Heart left ventricle (tissue), 16 donors: ENCODE measurements at regions not wholly inside any gene's neighbourhood (a gene's known extent, or its start where the extent isn't known, plus 50 kb on each side); places are given as distances from the start of the nearest gene placed in this dataset.

Source experiments
- ATAC-seq, 4 donors: fragments of 200-7000 bp; cut with Tn5 transposase; one replicate each; pipeline ENCODE4 v1.9.1; 2020 to 2022; ENCODE audit warnings: moderate library complexity in 4 of 4, mild to moderate bottlenecking in 3 of 4, moderate number of reproducible peaks in 1 of 4
- DNase-seq, 5 donors: peaks; one replicate each; pipeline ENCODE4 v3.0.0-alpha.2; 2020
- H3K27ac ChIP-seq, 12 donors: fragments of 200-600 bp; sonication (generic) in 4 of 12; one replicate each; pipeline versions ENCODE4 v1.5.0 to v1.8.0; 2016 to 2022; ENCODE audit warnings: mild to moderate bottlenecking in 2 of 12
- H3K27me3 ChIP-seq, 9 donors: fragments of 200-600 bp; sonication (generic) in 2 of 9; one replicate each; pipeline versions ENCODE4 v1.5.1 to v1.8.0; 2016 to 2022; ENCODE audit warnings: mild to moderate bottlenecking in 3 of 9
- H3K36me3 ChIP-seq, 9 donors: fragments of 200-600 bp; sonication (generic) in 2 of 9; one replicate each; pipeline versions ENCODE4 v1.5.0 to v1.8.0; 2018 to 2022; ENCODE audit warnings: mild to moderate bottlenecking in 2 of 9
- H3K4me1 ChIP-seq, 12 donors: fragments of 200-600 bp; sonication (generic) in 4 of 12; one replicate each; pipeline versions ENCODE4 v1.5.0 to v1.8.0; 2016 to 2022; ENCODE audit warnings: mild to moderate bottlenecking in 3 of 12
- H3K4me3 ChIP-seq, 12 donors: fragments of 200-600 bp; sonication (generic) in 4 of 12; one replicate each; pipeline versions ENCODE4 v1.5.0 to v1.8.0; 2017 to 2022; ENCODE audit warnings: mild to moderate bottlenecking in 9 of 12, moderate library complexity in 4 of 12
- H3K9me3 ChIP-seq, 12 donors: fragments of 200-600 bp; sonication (generic) in 4 of 12; one replicate each; pipeline versions ENCODE4 v1.5.0 to v1.8.0; 2016 to 2022; ENCODE audit warnings: mild to moderate bottlenecking in 1 of 12
- POLR2A ChIP-seq, 2 donors: fragments of 450-650 bp; IDR thresholded peaks; one replicate each; pipeline ENCODE4 v1.6.1; 2017; ENCODE audit warnings: antibody characterized with exemption in 2 of 2, mild to moderate bottlenecking in 2 of 2, moderate library complexity in 2 of 2
- WGBS, 4 donors: extraction: QIAGEN DNeasy Blood & Tissue Kit in 2 of 4; methylation state at CpG; one replicate each; pipeline versions ENCODE4 v1.1.5 to v1.1.7; 2013 to 2018; 5-methylcytosine and 5-hydroxymethylcytosine counted together
- intact Hi-C, 10 donors: fragments of 100-400 bp; cut with DNase I; formaldehyde crosslinking; loops; one replicate each; pipeline versions ENCODE4 v1.11.1 to v1.14.2; 2022
- TF ChIP-seq, protein P1 (sequence below), 12 donors: fragments of 200-600 bp; sonication (generic) in 4 of 12; IDR thresholded peaks; one replicate each; pipeline versions ENCODE4 v1.5.0 to v1.8.0; 2018 to 2022; ENCODE audit warnings: antibody characterized with exemption in 12 of 12, mild to moderate bottlenecking in 5 of 12
- donor health status: ischemic (EF 13 %, LVEDD 7.1; RV severe dilation, severe dysfunction).
- donor health status: healthy with polysubstance abuse.
- donor health status: DM: no; HTN: yes; CAD: no.
- donor health status: DM: no; HTN: no; CAD: no.
- donor health status: ischemic (EF 25% LVEDD 6.9; RV normal size, moderate dysfunction).
- donor health status: ischemic (EF 25% LVEDD 5.7; RV mildly dilated, moderate dysfunction).
- donor health status: healthy.
- donor health status: DM: yes; HTN: yes; CAD: no.
- donor health status: ischemic (EF 35%, LVEDD 5.7; RV mildly dilated, moderate dysfunction).
- donor health status: nonischemic (EF 11% LVEDD 7.7; RV severe dilation, severe dysfunction).
- donor health status: DM: yes; HTN: yes; CAD: no.
- donor health status: PGD.
- donor health status: ischemic (EF 29% LVEDD 5.4; RV normal size, mild dysfunction).
- donor health status: nonischemic (EF 23%, LVEDD 6.1; RV moderate dilation, normal function).

DNA sequence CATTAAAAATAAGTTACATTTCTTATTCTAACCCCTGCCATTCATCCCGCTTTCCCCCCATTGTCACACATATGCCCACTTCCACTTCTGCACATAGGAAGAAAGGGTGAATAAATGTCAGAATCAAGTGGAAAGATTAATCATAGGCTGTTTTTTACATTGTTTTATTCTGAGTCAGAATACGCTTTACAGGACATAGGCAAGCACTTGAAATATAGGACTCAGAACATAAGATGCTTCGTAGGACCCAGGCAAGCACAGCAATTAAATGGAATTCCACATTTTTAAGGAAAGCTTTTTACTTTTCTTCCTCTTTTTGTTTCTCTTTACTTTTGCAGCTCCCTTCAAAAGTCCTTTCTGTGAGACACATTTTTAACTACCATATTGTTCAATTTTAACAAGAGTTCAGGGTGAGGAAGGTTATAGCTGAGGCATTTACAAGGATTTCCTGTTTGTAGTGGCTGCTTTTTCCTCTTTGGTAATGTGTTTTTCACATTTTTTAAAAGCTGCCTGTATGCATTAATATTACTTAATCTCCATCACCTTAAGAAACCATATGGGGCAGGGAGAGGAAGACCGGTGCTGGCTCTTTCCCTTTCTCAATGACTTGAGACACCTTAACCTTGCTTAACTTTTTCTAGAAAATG lies 130.0 kb downstream of the TES start:
- H3K4me1 ChIP-seq: peaks cover 0 to 31% (median 16%) of the 10 kb centered on the region in 12 donors
- H3K9me3 ChIP-seq: peaks cover 0 to 11% (median 0%) of the 10 kb centered on the region in 12 donors
- peak overlapping the region in 11 of 12 donors; percentile 16 to 64 (median 47) for H3K27ac ChIP-seq
- H3K36me3 ChIP-seq: no peaks in the 10 kb centered on the region
- intact Hi-C loops: loop anchor here in 2 of 10 donors (5.0 kb wide), 2 partner anchors 73 to 78 kb away; no protein-coding TSS in a partner anchor
- WGBS, 4 donors: 59 to 78% (median 71%) methylated on average over 4 of the region's 4 CpGs
- no peak overlapping the region for H3K4me3 ChIP-seq
- no peaks in the 10 kb centered on the region for H3K27me3 ChIP-seq
- ATAC-seq (peak in 1 of 4 donors; percentile 36), DNase-seq (no peak)
- TF ChIP-seq, protein P1, sequence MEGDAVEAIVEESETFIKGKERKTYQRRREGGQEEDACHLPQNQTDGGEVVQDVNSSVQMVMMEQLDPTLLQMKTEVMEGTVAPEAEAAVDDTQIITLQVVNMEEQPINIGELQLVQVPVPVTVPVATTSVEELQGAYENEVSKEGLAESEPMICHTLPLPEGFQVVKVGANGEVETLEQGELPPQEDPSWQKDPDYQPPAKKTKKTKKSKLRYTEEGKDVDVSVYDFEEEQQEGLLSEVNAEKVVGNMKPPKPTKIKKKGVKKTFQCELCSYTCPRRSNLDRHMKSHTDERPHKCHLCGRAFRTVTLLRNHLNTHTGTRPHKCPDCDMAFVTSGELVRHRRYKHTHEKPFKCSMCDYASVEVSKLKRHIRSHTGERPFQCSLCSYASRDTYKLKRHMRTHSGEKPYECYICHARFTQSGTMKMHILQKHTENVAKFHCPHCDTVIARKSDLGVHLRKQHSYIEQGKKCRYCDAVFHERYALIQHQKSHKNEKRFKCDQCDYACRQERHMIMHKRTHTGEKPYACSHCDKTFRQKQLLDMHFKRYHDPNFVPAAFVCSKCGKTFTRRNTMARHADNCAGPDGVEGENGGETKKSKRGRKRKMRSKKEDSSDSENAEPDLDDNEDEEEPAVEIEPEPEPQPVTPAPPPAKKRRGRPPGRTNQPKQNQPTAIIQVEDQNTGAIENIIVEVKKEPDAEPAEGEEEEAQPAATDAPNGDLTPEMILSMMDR (IDR thresholded peaks at IDR 0.05): no peak
- TF ChIP-seq POLR2A (IDR thresholded peaks at IDR 0.05): no peak

DNA sequence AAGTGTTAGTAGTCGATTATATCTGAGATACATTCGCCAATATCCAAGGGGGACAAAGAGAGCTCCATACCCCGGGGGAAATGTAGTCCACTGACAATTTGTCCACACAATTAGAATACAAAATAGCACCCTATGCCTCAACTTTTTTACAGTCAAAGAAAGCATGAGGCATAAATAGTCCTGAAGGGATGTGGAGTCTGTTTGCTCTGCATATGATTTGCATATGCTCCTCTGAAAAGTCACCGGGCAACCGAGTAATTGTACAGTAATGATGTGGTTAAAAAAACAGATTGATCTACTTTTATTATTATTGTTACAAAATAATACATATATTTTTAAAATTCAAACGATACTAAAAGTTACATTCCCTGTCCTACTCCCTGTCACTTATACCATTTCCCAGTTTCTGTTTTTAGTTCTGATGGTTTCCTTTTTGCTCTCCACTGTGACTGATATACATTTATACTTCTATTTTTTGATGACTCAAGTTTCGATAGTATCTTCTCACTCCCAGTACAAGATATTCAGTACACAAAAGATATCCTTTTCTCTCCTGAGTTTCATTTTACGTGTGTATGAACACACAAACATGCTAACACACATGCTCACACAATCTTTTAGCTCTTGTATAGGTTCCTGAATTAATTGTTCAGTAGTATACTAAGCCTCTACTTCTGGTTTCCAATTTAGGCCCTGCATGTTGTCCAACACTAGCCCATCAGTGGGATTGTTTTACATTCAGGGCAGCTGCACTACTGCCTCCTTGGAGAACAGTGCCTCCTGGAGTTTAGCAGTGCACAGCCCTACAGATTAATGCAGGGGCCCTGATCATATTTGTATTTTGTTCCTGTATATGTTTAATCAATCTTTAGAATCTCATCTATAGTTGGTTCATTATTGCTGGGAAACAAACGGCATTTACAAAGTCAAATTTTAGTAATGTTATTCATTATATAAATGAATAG lies 130.9 kb downstream of the TES start:
- 66 to 77% (median 74%) methylated on average over 9 of the region's 9 CpGs for WGBS, 4 donors
- Histone ChIP-seq H3K27me3 (no peaks in the 10 kb centered on the region), H3K4me3 (no peak overlapping the region), H3K9me3 (peaks cover 0 to 13% (median 0%) of the 10 kb centered on the region in 12 donors), H3K36me3 (no peaks in the 10 kb centered on the region), H3K4me1 (peaks cover 0 to 31% (median 16%) of the 10 kb centered on the region in 12 donors), H3K27ac (peak overlapping the region in 5 of 12 donors; percentile 36 to 62 (median 48))
- TF ChIP-seq POLR2A (IDR thresholded peaks at IDR 0.05): no peak
- TF ChIP-seq, protein P1 (IDR thresholded peaks at IDR 0.05): peak in 7 of 12 donors; percentile 13 to 44 (median 33)
- DNase-seq: no peak
- intact Hi-C loops: loop anchor here in 2 of 10 donors (5.0 kb wide), 2 partner anchors 74 to 79 kb away; no protein-coding TSS in a partner anchor
- ATAC-seq: peak in 3 of 4 donors; percentile 60 to 70 (median 65)

DNA sequence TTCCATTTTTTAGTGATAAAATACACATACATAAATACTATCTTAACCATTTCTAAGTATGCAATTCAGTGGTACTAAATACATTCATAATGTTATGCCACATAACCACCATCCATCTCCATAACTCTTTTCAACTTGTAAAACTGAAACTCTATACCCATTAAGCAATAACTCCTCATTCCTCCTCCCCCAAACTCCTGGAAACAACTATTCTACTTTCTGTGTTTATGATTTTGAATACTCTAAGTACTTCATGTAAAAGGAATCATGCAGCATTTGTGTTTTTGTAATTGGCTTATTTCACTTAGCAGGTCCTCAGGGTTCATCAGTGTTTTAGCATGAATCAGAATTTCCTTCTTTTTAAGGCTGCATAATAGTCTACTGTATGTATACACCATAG lies 131.8 kb downstream of the TES start:
- Histone ChIP-seq H3K4me1 (peaks cover 0 to 31% (median 16%) of the 10 kb centered on the region in 12 donors), H3K9me3 (peaks cover 0 to 22% (median 0%) of the 10 kb centered on the region in 12 donors), H3K27ac (no peak overlapping the region), H3K4me3 (no peak overlapping the region), H3K27me3 (no peaks in the 10 kb centered on the region), H3K36me3 (no peaks in the 10 kb centered on the region)
- ATAC-seq (no peak), DNase-seq (no peak)
- intact Hi-C loops: loop anchor here in 2 of 10 donors (5.0 kb wide), 2 partner anchors 75 to 80 kb away; no protein-coding TSS in a partner anchor
- no peak for TF ChIP-seq POLR2A (IDR thresholded peaks at IDR 0.05)
- TF ChIP-seq, protein P1 (IDR thresholded peaks at IDR 0.05): no peak
